ENCODE measurements at regions not wholly inside any gene's neighbourhood (a gene's known extent, or its start where the extent isn't known, plus 50 kb on each side); places are given as distances from the start of the nearest gene placed in this dataset.
A peak's percentile ranks its signal among the peaks of the same experiment; 100 is the strongest.

GRCh38 chr3:42036483-42036823 lies 54.7 kb upstream of the TRAK1 start:
- Mint-ChIP-seq H3K4me1 (peaks cover 27 to 37% of the 10 kb centered on the region in 2 experiments), H3K36me3 (ENCODE audit: insufficient read depth in 1 of 3, low read depth in 3 of 3) (peaks cover 3 to 16% (median 7%) of the 10 kb centered on the region in 3 experiments; a peak in 6 of 7 replicates), H3K27ac (peak overlapping the region in 2 of 3 experiments; percentile 83 to 91; a peak in 3 of 7 replicates), H3K27me3 (ENCODE audit: low read depth) (no peaks in the 10 kb centered on the region), H3K9me3 (no peaks in the 10 kb centered on the region), H3K4me3 (no peak overlapping the region)
- Histone ChIP-seq H2BK5ac (ENCODE audit: insufficient read length, low read length) (no peak overlapping the region), H3K14ac (ENCODE audit: insufficient read depth, low read length) (no peak overlapping the region), H2BK12ac (ENCODE audit: insufficient read length, low read depth, low read length) (no peak overlapping the region), H2AK5ac (ENCODE audit: insufficient read length, low read length) (no peak overlapping the region), H4K91ac (ENCODE audit: insufficient read length, low read depth, low read length) (no peak overlapping the region), H3K9me3 (ENCODE audit: control insufficient read depth, low read depth, low read length) (no peaks in the 10 kb centered on the region), H3K56ac (ENCODE audit: insufficient read length, low read depth, low read length) (no peak overlapping the region), H3K4me2 (ENCODE audit: insufficient read depth, insufficient read length, low read length) (no peak overlapping the region), H3K9ac (ENCODE audit: extremely low read depth, insufficient read length, low read length) (no peak overlapping the region), H3K4me1 (ENCODE audit: insufficient read depth, low read length) (peaks cover 8% of the 10 kb centered on the region; the same call in 1 of the 2 replicates), H3K79me2 (ENCODE audit: insufficient read depth, low read length) (peaks cover 5% of the 10 kb centered on the region; the same call in 1 of the 2 replicates), H3K23me2 (ENCODE audit: insufficient read length, low read depth, low read length, poor library complexity, severe bottlenecking) (no peaks in the 10 kb centered on the region), H3K79me1 (ENCODE audit: insufficient read depth, low read depth, low read length, poor library complexity, severe bottlenecking) (no peaks in the 10 kb centered on the region), H4K20me1 (ENCODE audit: control insufficient read depth, insufficient read depth, insufficient read length) (no peaks in the 10 kb centered on the region), H3K27ac (ENCODE audit: insufficient read length, low read depth, low read length) (no peak overlapping the region), H4K5ac (ENCODE audit: insufficient read length, low read depth, low read length) (no peak overlapping the region), H3K18ac (ENCODE audit: insufficient read length, low read depth, low read length) (no peak overlapping the region), H3K23ac (ENCODE audit: insufficient read length, low read depth, low read length) (no peak overlapping the region), H3T11ph (ENCODE audit: low read length) (no peak overlapping the region), H3K27me3 (ENCODE audit: insufficient read depth, low read length) (no peaks in the 10 kb centered on the region), H2BK120ac (ENCODE audit: low read depth, low read length, poor library complexity, severe bottlenecking) (no peak overlapping the region), H3K4ac (ENCODE audit: low read depth, low read length) (no peak overlapping the region), H4K8ac (replicated peaks; ENCODE audit: insufficient read length, low read depth, low read length) (no peak overlapping the region), H2BK15ac (ENCODE audit: low read depth, low read length) (no peak overlapping the region), H2BK20ac (ENCODE audit: low read depth, low read length, poor library complexity, severe bottlenecking) (no peak overlapping the region), H2AFZ (ENCODE audit: low read length) (no peak overlapping the region)
- DNase-seq = no peak
- WGBS (ENCODE audit: extremely low coverage, insufficient read length, low lambda C conversion rate) = no CpG with 5 or more reads among the region's 3 CpGs
- no peak for TF ChIP-seq CTCF (conservative IDR thresholded peaks at IDR 0.05)
